Uterus (tissue), 3 donors: ENCODE measurements at regions not wholly inside any gene's neighbourhood (a gene's known extent, or its start where the extent isn't known, plus 50 kb on each side); places are given as distances from the start of the nearest gene placed in this dataset.
A peak's percentile ranks its signal among the peaks of the same experiment; 100 is the strongest.
"Not testable (repeated sequence)": the region's sequence is repeated elsewhere in the genome, so short reads cannot be mapped to it uniquely, and the experiment has no call there.

Experiments
- DNase-seq, 2 donors: peaks; one replicate each; pipeline ENCODE4 v3.0.0-alpha.2; 2019 to 2020
- H3K27ac ChIP-seq, 2 donors: fragments of 200-600 bp; sonication (generic); 1 replicate in 1 of 2; 2 replicates in 1 of 2; pipeline ENCODE4 v1.5.1; 2016 to 2018
- H3K27me3 ChIP-seq, 2 donors: fragments of 200-600 bp; sonication (generic); one replicate each; pipeline ENCODE4 v1.5.1; 2018 to 2019; ENCODE audit warnings: control low read depth in 1 of 2
- H3K36me3 ChIP-seq, 2 donors: fragments of 200-600 bp; sonication (generic); one replicate each; pipeline ENCODE4 v1.5.1; 2019; ENCODE audit warnings: control low read depth in 1 of 2
- H3K4me1 ChIP-seq, 2 donors: fragments of 200-600 bp; sonication (generic); one replicate each; pipeline ENCODE4 v1.5.1; 2018 to 2019; ENCODE audit warnings: control low read depth in 1 of 2
- H3K4me3 ChIP-seq, 2 donors: fragments of 200-600 bp; sonication (generic); 1 replicate in 1 of 2; 2 replicates in 1 of 2; pipeline ENCODE4 v1.5.1; 2018 to 2019; ENCODE audit warnings: mild to moderate bottlenecking in 1 of 2
- H3K9me3 ChIP-seq, 2 donors: fragments of 200-600 bp; sonication (generic); one replicate each; pipeline ENCODE4 v1.5.1; 2019; ENCODE audit warnings: control low read depth in 1 of 2
- POLR2A ChIP-seq, 2 donors: fragments of 450-650 bp; IDR thresholded peaks; one replicate each; pipeline ENCODE4 v1.6.1; 2016; ENCODE audit warnings: antibody characterized with exemption in 2 of 2, mild to moderate bottlenecking in 1 of 2, moderate library complexity in 1 of 2
- intact Hi-C: fragments of 100-400 bp; cut with DNase I; formaldehyde crosslinking; loops from one replicate; pipeline ENCODE4 v1.15.1; 2023; ENCODE audit warnings: low total_unique reads
- TF ChIP-seq, protein P1 (sequence below), 4 experiments: fragments of 200-600 bp in 2 of 4; fragments of 450-650 bp in 2 of 4; sonication (generic) in 2 of 4; IDR thresholded peaks; one replicate each; pipeline ENCODE4 v1.5.1; 2016 to 2019; ENCODE audit warnings: antibody characterized with exemption in 4 of 4, mild to moderate bottlenecking in 2 of 4, moderate library complexity in 1 of 4
- donor health status: DM: yes; HTN: yes; CAD: no.

DNA sequence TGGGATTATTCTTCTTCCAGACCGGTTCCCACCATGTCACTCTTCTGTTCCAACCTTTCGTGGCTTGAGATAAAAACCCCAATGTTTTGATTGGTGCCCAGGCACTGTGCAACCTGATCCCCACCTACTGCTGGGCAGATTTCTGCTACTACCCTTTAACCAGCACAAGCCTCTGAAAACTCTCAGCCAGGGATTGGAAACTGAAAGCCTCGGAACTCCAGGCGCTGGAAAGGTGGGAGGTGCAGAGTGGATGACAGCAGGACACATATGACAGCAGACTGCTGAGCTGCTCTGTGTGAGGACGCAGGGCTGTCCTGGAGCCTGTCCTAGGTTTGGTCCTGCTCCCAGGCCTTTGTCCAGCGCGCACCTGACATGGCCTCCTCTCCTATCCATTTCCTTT is 68.5 kb upstream of the GTF3A start:
- Histone ChIP-seq H3K27me3 (no peaks in the 10 kb centered on the region), H3K4me3 (no peak overlapping the region), H3K36me3 (no peaks in the 10 kb centered on the region), H3K27ac (no peak overlapping the region), H3K4me1 (no peaks in the 10 kb centered on the region), H3K9me3 (no peaks in the 10 kb centered on the region)
- no peak for DNase-seq
- intact Hi-C loops = no loop called here
- TF ChIP-seq, protein P1, sequence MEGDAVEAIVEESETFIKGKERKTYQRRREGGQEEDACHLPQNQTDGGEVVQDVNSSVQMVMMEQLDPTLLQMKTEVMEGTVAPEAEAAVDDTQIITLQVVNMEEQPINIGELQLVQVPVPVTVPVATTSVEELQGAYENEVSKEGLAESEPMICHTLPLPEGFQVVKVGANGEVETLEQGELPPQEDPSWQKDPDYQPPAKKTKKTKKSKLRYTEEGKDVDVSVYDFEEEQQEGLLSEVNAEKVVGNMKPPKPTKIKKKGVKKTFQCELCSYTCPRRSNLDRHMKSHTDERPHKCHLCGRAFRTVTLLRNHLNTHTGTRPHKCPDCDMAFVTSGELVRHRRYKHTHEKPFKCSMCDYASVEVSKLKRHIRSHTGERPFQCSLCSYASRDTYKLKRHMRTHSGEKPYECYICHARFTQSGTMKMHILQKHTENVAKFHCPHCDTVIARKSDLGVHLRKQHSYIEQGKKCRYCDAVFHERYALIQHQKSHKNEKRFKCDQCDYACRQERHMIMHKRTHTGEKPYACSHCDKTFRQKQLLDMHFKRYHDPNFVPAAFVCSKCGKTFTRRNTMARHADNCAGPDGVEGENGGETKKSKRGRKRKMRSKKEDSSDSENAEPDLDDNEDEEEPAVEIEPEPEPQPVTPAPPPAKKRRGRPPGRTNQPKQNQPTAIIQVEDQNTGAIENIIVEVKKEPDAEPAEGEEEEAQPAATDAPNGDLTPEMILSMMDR (IDR thresholded peaks at IDR 0.05) = no peak
- no peak for TF ChIP-seq POLR2A (IDR thresholded peaks at IDR 0.05)

DNA sequence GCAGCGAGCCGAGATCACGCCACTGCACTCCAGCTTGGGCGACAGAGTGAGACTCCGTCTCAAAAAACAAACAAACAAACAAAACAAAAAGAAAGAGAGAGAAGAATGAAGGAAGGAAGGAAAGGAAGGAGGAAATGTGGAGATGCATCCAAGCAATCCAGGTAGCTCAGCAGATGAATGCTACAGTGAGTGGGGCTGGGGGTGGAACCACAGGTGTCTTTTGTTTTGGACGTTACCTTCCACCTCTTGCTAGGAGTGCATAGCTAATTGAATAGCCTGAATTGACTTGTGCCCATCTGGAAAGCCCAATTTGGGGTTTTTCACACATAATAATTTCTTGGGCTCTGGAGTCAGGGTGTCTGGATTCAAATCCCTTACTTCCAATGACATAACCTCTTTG is 66.0 kb upstream of the GTF3A start:
- no peak for TF ChIP-seq POLR2A (IDR thresholded peaks at IDR 0.05)
- Histone ChIP-seq H3K4me1 (no peaks in the 10 kb centered on the region), H3K4me3 (no peak overlapping the region), H3K36me3 (no peaks in the 10 kb centered on the region), H3K27ac (no peak overlapping the region), H3K27me3 (no peaks in the 10 kb centered on the region), H3K9me3 (no peaks in the 10 kb centered on the region)
- intact Hi-C loops = no loop called here
- DNase-seq = no peak

- no peak overlapping the region for H3K4me3 ChIP-seq
- H3K27ac ChIP-seq = no peak overlapping the region
- no peaks in the 10 kb centered on the region for H3K36me3 ChIP-seq
- intact Hi-C loops = no loop called here
- no peaks in the 10 kb centered on the region for H3K27me3 ChIP-seq
- no peaks in the 10 kb centered on the region for H3K9me3 ChIP-seq
- no peak for TF ChIP-seq POLR2A (IDR thresholded peaks at IDR 0.05)
- TF ChIP-seq, protein P1 (IDR thresholded peaks at IDR 0.05) = peak; percentile 60 to 65 (median 62)
- H3K4me1 ChIP-seq = no peaks in the 10 kb centered on the region
- peak; percentile 45 to 67 for DNase-seq
Measured at GRCh38 chr13:27359199-27359821, 65.1 kb upstream of the GTF3A start.

DNA sequence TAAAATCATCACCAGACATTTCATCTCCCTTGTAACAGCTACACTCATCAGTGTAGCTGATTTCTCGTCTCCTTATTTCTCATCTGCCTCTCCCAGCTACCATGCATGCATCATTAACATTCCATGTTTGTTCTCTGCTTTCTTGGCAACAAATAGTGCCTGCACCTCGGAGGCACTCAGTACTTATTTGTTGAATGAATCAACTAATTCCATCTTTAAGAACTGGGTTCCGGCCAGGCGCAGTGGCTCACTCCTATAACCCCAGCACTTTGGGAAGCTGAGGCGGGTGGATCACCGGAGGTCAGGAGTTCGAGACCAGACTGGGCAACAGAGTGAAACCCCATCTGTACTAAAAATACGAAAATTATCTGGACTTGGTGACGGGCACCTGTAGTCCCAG is 63.9 kb upstream of the GTF3A start:
- no peaks in the 10 kb centered on the region for H3K4me1 ChIP-seq
- no peaks in the 10 kb centered on the region for H3K9me3 ChIP-seq
- intact Hi-C loops = loop anchor here (5.0 to 10.0 kb wide), 3 partner anchors 378 to 624 kb away; partner anchors contain the start of gene URAD
- H3K27me3 ChIP-seq = no peaks in the 10 kb centered on the region
- no peaks in the 10 kb centered on the region for H3K36me3 ChIP-seq
- no peak for DNase-seq
- TF ChIP-seq POLR2A (IDR thresholded peaks at IDR 0.05) = no peak
- TF ChIP-seq, protein P1 (IDR thresholded peaks at IDR 0.05) = no peak
- H3K4me3 ChIP-seq = no peak overlapping the region
- no peak overlapping the region for H3K27ac ChIP-seq

DNA sequence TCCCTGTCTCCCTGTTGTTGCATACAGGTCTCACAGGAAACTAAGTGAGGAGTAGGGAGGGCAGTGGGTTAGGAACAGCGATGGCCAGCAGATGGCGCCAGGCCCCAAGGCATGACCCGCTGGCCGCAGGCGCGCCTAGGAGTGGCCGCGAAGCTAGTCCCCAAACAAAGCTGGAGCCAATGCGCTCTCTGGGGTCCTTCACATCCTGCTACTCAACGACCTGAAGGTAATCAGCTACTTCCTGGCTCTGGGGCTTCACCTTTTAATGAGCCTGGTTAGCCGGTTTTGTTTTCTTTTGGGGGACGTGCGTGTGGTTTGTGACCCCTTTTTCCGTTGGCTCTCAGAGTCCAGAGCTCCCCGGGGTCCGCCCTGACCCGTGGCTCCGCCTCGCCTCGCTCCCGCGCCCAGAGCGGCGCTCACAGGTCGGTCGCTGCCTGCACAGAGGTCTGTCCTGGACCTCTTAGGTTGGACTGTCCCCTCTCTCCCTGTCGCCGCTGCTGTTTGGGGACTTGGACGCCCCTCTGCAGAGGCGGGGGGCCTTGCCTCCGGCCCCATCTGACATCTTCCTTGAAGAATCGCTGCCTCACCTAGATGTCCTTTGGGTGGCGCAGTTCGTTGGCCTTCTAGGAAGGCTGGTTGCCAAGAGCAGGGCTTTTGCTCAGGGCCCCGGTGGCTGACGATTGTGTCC is 62.2 kb upstream of the GTF3A start:
- Histone ChIP-seq H3K27me3 (no peaks in the 10 kb centered on the region), H3K27ac (no peak overlapping the region), H3K36me3 (no peaks in the 10 kb centered on the region), H3K4me3 (peak overlapping the region; percentile 22 to 32), H3K4me1 (no peaks in the 10 kb centered on the region), H3K9me3 (no peaks in the 10 kb centered on the region)
- intact Hi-C loops = loop anchor here (5.0 to 10.0 kb wide), 3 partner anchors 380 to 623 kb away; partner anchors contain the start of gene URAD
- peak; percentile 76 to 84 for DNase-seq
- TF ChIP-seq, protein P1 (IDR thresholded peaks at IDR 0.05) = peak; percentile 89 to 95 (median 92)
- TF ChIP-seq POLR2A (IDR thresholded peaks at IDR 0.05) = no peak

- DNase-seq, H3K9me3 ChIP-seq, H3K27ac ChIP-seq, H3K27me3 ChIP-seq, H3K4me3 ChIP-seq, H3K36me3 ChIP-seq, H3K4me1 ChIP-seq: not testable (repeated sequence)
- intact Hi-C loops = loop anchor here (5.0 to 10.0 kb wide), 3 partner anchors 381 to 621 kb away; partner anchors contain the start of gene URAD
Measured at GRCh38 chr13:27363637-27364036, 60.8 kb upstream of the GTF3A start.
